ENCODE measurements at regions not wholly inside any gene's neighbourhood (a gene's known extent, or its start where the extent isn't known, plus 50 kb on each side); places are given as distances from the start of the nearest gene placed in this dataset.

GRCh38 chr4:65102419-65102818 is 567.9 kb downstream of the EPHA5 start:
- TF ChIP-seq CTCF (conservative IDR thresholded peaks at IDR 0.05; ENCODE audit: low read depth, low read length) = no peak
- no peak for TF ChIP-seq EZH2phosphoT487 (IDR thresholded peaks at IDR 0.05; ENCODE audit: borderline replicate concordance, low read length)
- TF ChIP-seq EZH2 (IDR thresholded peaks at IDR 0.05; ENCODE audit: low read length, unreplicated experiment) = no peak
